CD8-positive, alpha-beta memory T cell (primary cell): ENCODE measurements at regions not wholly inside any gene's neighbourhood (a gene's known extent, or its start where the extent isn't known, plus 50 kb on each side); places are given as distances from the start of the nearest gene placed in this dataset.

Source experiments
- CTCF ChIA-PET: fragments of 350-600 bp; sonication (Branson Sonifier 250); formaldehyde crosslinking; loops from one replicate; lab custom pipeline; 2021; ENCODE audit warnings: antibody characterized with exemption; lab: Charles Lee
- POLR2A ChIA-PET: fragments of 350-600 bp; sonication (Branson Sonifier 250); formaldehyde crosslinking; loops from one replicate; lab custom pipeline; 2021; ENCODE audit warnings: antibody characterized with exemption; lab: Charles Lee
- DNase-seq, 5 donors: peaks; one replicate each; pipeline versions ENCODE4 v3.0.0 to v3.0.0-alpha.2; 2020 to 2022; ENCODE audit warnings: mixed read lengths in 1 of 5
- H3K27ac ChIP-seq: one replicate; pipeline ENCODE4 v1.7.0; 2013; ENCODE audit warnings: low read depth, mild to moderate bottlenecking, low read length, moderate library complexity
- H3K27me3 ChIP-seq: 2 replicates; pipeline ENCODE4 v1.7.0; 2013; ENCODE audit warnings: low read length, mild to moderate bottlenecking; ENCODE audit not compliant: insufficient read depth, poor library complexity, severe bottlenecking
- H3K36me3 ChIP-seq: 2 replicates; pipeline ENCODE4 v1.7.0; 2013; ENCODE audit warnings: mild to moderate bottlenecking, low read length, moderate library complexity; ENCODE audit not compliant: insufficient read depth
- H3K4me1 ChIP-seq: 2 replicates; pipeline ENCODE4 v1.7.0; 2013; ENCODE audit warnings: mild to moderate bottlenecking, low read length, moderate library complexity; ENCODE audit not compliant: insufficient read depth
- H3K4me3 ChIP-seq: 2 replicates; pipeline ENCODE4 v1.7.0; 2013; ENCODE audit warnings: mild to moderate bottlenecking, low read length
- H3K9me3 ChIP-seq: 2 replicates; pipeline ENCODE4 v1.7.0; 2013; ENCODE audit warnings: mild to moderate bottlenecking, low read length
- H3K27ac Mint-ChIP-seq, 8 donors: one replicate each; pipeline ENCODE4 v1.8.0; 2020 to 2021; ENCODE audit warnings: mixed read lengths in 8 of 8, mild to moderate bottlenecking in 6 of 8, inconsistent platforms in 3 of 8, moderate library complexity in 3 of 8
- H3K27me3 Mint-ChIP-seq, 2 donors: one replicate each; pipeline ENCODE4 v1.8.0; 2020 to 2021; ENCODE audit warnings: mixed read lengths in 2 of 2, mild to moderate bottlenecking in 1 of 2, moderate library complexity in 1 of 2
- H3K36me3 Mint-ChIP-seq, 3 donors: one replicate each; pipeline ENCODE4 v1.8.0; 2020 to 2021; ENCODE audit warnings: mixed read lengths in 3 of 3, inconsistent platforms in 1 of 3, mild to moderate bottlenecking in 1 of 3
- H3K4me1 Mint-ChIP-seq, 3 donors: one replicate each; pipeline ENCODE4 v1.8.0; 2020 to 2021; ENCODE audit warnings: mixed read lengths in 3 of 3, inconsistent platforms in 1 of 3, mild to moderate bottlenecking in 1 of 3
- H3K4me3 Mint-ChIP-seq, 7 donors: one replicate each; pipeline ENCODE4 v1.8.0; 2020 to 2021; ENCODE audit warnings: mixed read lengths in 7 of 7, mild to moderate bottlenecking in 6 of 7, moderate library complexity in 4 of 7, inconsistent platforms in 2 of 7
- H3K9me3 Mint-ChIP-seq, 5 donors: one replicate each; pipeline ENCODE4 v1.8.0; 2020 to 2022; ENCODE audit warnings: mixed read lengths in 5 of 5, mild to moderate bottlenecking in 3 of 5, moderate library complexity in 2 of 5, inconsistent platforms in 1 of 5

DNA sequence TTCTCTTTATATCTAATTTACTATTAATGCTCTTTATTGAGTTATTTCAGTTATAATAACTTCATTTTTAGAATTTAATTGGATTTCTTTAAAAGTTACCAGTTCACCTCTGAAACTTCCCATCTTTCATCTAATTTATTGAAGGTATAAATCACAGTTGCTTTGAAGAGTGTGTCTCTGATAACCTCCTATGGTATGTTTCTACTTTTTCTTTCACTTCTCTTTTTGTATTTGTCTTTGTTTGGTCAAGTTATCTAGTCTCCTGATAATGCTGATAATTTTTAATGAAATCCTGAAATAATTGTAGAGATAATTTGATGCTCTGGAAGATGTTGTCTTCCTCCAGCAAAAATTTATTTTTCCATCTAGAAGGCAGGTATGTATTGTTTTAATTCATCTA lies 141.6 kb upstream of the NPY2R start:
- no peak for DNase-seq
- H3K27me3 Mint-ChIP-seq: no peaks in the 10 kb centered on the region
- no peak overlapping the region for H3K27ac Mint-ChIP-seq

GRCh38 chr4:155071962-155072361 lies 136.5 kb upstream of the NPY2R start:
- no peaks in the 10 kb centered on the region for H3K27me3 Mint-ChIP-seq
- Histone ChIP-seq H3K4me1 (no peaks in the 10 kb centered on the region), H3K27me3 (no peaks in the 10 kb centered on the region), H3K9me3 (no peaks in the 10 kb centered on the region), H3K27ac (no peak overlapping the region), H3K36me3 (no peaks in the 10 kb centered on the region), H3K4me3 (no peak overlapping the region)
- no peaks in the 10 kb centered on the region for H3K4me1 Mint-ChIP-seq
- CTCF ChIA-PET: no interaction called here
- peaks cover 0 to 4% (median 3%) of the 10 kb centered on the region in 5 donors for H3K9me3 Mint-ChIP-seq
- no peak for DNase-seq
- H3K27ac Mint-ChIP-seq: no peak overlapping the region
- H3K36me3 Mint-ChIP-seq: no peaks in the 10 kb centered on the region
- POLR2A ChIA-PET: no interaction called here
- no peak overlapping the region for H3K4me3 Mint-ChIP-seq

More for the DNA sequence above, 141.6 kb upstream of the NPY2R start:
- Histone ChIP-seq H3K9me3 (no peaks in the 10 kb centered on the region), H3K4me1 (no peaks in the 10 kb centered on the region), H3K36me3 (no peaks in the 10 kb centered on the region), H3K27me3 (no peaks in the 10 kb centered on the region), H3K27ac (no peak overlapping the region), H3K4me3 (no peak overlapping the region)
- no peaks in the 10 kb centered on the region for H3K36me3 Mint-ChIP-seq
- H3K9me3 Mint-ChIP-seq: peaks cover 0 to 7% (median 3%) of the 10 kb centered on the region in 5 donors
- H3K4me1 Mint-ChIP-seq: no peaks in the 10 kb centered on the region
- ChIA-PET CTCF (no interaction called here), POLR2A (no interaction called here)
- H3K4me3 Mint-ChIP-seq: no peak overlapping the region

DNA sequence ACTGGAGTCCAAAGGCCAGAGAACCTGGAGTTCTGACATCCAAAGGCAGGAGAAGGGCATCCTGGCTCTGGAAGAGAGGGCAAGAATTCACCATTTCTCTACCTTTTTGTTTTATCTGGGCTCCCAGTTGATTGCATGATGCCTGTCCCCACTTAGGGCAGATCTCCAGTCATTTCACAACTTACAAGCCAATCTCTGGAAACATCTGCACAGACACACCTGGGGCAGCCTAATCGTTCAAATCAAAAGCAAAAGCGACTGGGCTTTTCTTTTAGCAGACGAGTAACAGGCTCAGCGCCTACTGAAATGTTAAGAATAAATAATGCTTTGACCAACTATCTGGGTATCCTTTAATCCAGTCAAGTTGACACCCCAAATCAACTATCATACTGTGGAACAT lies 136.0 kb upstream of the NPY2R start:
- Histone ChIP-seq H3K36me3 (no peaks in the 10 kb centered on the region), H3K4me3 (no peak overlapping the region), H3K27ac (no peak overlapping the region), H3K4me1 (no peaks in the 10 kb centered on the region), H3K27me3 (no peaks in the 10 kb centered on the region), H3K9me3 (no peaks in the 10 kb centered on the region)
- ChIA-PET POLR2A (no interaction called here), CTCF (no interaction called here)
- DNase-seq: no peak
- Mint-ChIP-seq H3K27ac (no peak overlapping the region), H3K9me3 (peaks cover 0 to 3% (median 0%) of the 10 kb centered on the region in 5 donors), H3K4me1 (no peaks in the 10 kb centered on the region), H3K4me3 (no peak overlapping the region), H3K27me3 (no peaks in the 10 kb centered on the region), H3K36me3 (no peaks in the 10 kb centered on the region)

DNA sequence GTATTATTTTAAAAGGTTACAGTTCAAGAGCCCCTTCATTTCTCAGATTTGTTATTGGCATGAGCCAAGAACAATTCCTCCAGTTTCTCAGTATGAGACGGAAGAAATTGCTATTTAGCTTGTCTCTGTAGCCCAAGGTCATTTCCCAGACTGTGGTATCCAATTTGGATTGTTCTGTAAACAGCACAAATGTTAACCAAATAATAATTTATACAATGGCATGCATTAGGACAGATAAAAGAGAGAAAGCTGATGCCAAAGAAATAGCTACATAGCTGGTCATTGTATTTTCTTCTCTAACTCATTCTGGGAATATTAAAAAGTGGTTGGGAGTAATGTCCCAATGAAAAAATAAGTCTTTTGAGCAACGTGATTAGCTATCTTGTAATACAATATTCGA lies 134.6 kb upstream of the NPY2R start:
- Histone ChIP-seq H3K36me3 (no peaks in the 10 kb centered on the region), H3K27ac (no peak overlapping the region), H3K9me3 (no peaks in the 10 kb centered on the region), H3K4me3 (no peak overlapping the region), H3K4me1 (no peaks in the 10 kb centered on the region), H3K27me3 (no peaks in the 10 kb centered on the region)
- no peak for DNase-seq
- ChIA-PET CTCF (no interaction called here), POLR2A (no interaction called here)
- Mint-ChIP-seq H3K36me3 (no peaks in the 10 kb centered on the region), H3K4me1 (no peaks in the 10 kb centered on the region), H3K27ac (no peak overlapping the region), H3K9me3 (peaks cover 0 to 1% (median 0%) of the 10 kb centered on the region in 5 donors), H3K27me3 (no peaks in the 10 kb centered on the region), H3K4me3 (no peak overlapping the region)

DNA sequence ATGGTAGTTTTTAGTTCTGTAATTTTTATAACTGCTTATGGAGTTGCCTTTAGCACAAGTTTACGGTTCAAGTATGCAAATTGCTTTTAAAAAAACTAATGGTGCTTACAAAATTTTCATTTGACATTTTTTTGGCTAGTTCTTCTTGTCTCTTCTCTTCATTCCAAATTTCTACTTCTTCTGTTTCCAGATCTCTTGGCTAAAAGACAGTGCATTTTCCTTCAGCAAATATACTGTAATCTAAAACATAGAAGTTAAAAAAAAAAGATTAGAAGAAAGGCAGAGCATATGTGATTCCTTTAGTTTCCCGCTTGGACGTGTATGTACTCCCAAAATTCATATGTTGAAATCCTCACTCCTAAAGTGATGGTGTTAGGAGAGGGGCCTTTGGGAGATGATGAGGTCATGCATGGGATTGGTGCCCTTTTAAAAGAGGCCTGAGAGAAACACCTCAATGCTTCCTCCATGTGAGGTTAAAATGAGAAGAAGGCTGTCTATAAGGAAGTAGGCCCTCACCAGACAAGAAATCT lies 132.1 kb upstream of the NPY2R start:
- ChIA-PET CTCF (no interaction called here), POLR2A (no interaction called here)
- Histone ChIP-seq H3K9me3 (no peaks in the 10 kb centered on the region), H3K4me1 (no peaks in the 10 kb centered on the region), H3K36me3 (no peaks in the 10 kb centered on the region), H3K27me3 (no peaks in the 10 kb centered on the region), H3K27ac (no peak overlapping the region), H3K4me3 (no peak overlapping the region)
- H3K4me3 Mint-ChIP-seq: no peak overlapping the region
- no peaks in the 10 kb centered on the region for H3K27me3 Mint-ChIP-seq
- no peaks in the 10 kb centered on the region for H3K36me3 Mint-ChIP-seq
- no peaks in the 10 kb centered on the region for H3K4me1 Mint-ChIP-seq
- no peak overlapping the region for H3K27ac Mint-ChIP-seq
- no peaks in the 10 kb centered on the region for H3K9me3 Mint-ChIP-seq
- DNase-seq: no peak

GRCh38 chr4:155077452-155078229 lies 130.8 kb upstream of the NPY2R start:
- no peak for DNase-seq
- POLR2A ChIA-PET: no interaction called here
- H3K27ac Mint-ChIP-seq: no peak overlapping the region
- H3K4me1 Mint-ChIP-seq: no peaks in the 10 kb centered on the region
- CTCF ChIA-PET: no interaction called here
- H3K4me3 ChIP-seq: no peak overlapping the region
- H3K4me1 ChIP-seq: no peaks in the 10 kb centered on the region
- no peaks in the 10 kb centered on the region for H3K36me3 ChIP-seq
- H3K36me3 Mint-ChIP-seq: no peaks in the 10 kb centered on the region
- no peaks in the 10 kb centered on the region for H3K9me3 ChIP-seq
- no peak overlapping the region for H3K27ac ChIP-seq
- H3K4me3 Mint-ChIP-seq: no peak overlapping the region
- no peaks in the 10 kb centered on the region for H3K9me3 Mint-ChIP-seq
- no peaks in the 10 kb centered on the region for H3K27me3 Mint-ChIP-seq
- H3K27me3 ChIP-seq: no peaks in the 10 kb centered on the region

GRCh38 chr4:155079871-155080270 lies 128.6 kb upstream of the NPY2R start:
- Mint-ChIP-seq H3K27me3 (no peaks in the 10 kb centered on the region), H3K27ac (no peak overlapping the region), H3K4me3 (no peak overlapping the region), H3K4me1 (no peaks in the 10 kb centered on the region), H3K36me3 (no peaks in the 10 kb centered on the region), H3K9me3 (peaks cover 0 to 1% (median 0%) of the 10 kb centered on the region in 5 donors)
- no peaks in the 10 kb centered on the region for H3K27me3 ChIP-seq
- H3K9me3 ChIP-seq: no peaks in the 10 kb centered on the region
- no peak overlapping the region for H3K4me3 ChIP-seq
- CTCF ChIA-PET: no interaction called here
- H3K27ac ChIP-seq: no peak overlapping the region
- DNase-seq: no peak
- no peaks in the 10 kb centered on the region for H3K36me3 ChIP-seq
- no peaks in the 10 kb centered on the region for H3K4me1 ChIP-seq
- POLR2A ChIA-PET: no interaction called here

- CTCF ChIA-PET: no interaction called here
- H3K27ac ChIP-seq: no peak overlapping the region
- DNase-seq: no peak
Observed at GRCh38 chr4:155081222-155081621, 127.2 kb upstream of the NPY2R start.

More at GRCh38 chr4:155081222-155081621, 127.2 kb upstream of the NPY2R start:
- Mint-ChIP-seq H3K4me1 (no peaks in the 10 kb centered on the region), H3K4me3 (no peak overlapping the region), H3K27ac (no peak overlapping the region), H3K27me3 (no peaks in the 10 kb centered on the region), H3K9me3 (peaks cover 0 to 1% (median 0%) of the 10 kb centered on the region in 5 donors), H3K36me3 (no peaks in the 10 kb centered on the region)
- H3K4me3 ChIP-seq: no peak overlapping the region
- H3K27me3 ChIP-seq: no peaks in the 10 kb centered on the region
- H3K4me1 ChIP-seq: no peaks in the 10 kb centered on the region
- POLR2A ChIA-PET: no interaction called here
- H3K9me3 ChIP-seq: no peaks in the 10 kb centered on the region
- H3K36me3 ChIP-seq: no peaks in the 10 kb centered on the region
